ENCODE measurements at regions not wholly inside any gene's neighbourhood (a gene's known extent, or its start where the extent isn't known, plus 50 kb on each side); places are given as distances from the start of the nearest gene placed in this dataset.

- TF ChIP-seq, protein P1, sequence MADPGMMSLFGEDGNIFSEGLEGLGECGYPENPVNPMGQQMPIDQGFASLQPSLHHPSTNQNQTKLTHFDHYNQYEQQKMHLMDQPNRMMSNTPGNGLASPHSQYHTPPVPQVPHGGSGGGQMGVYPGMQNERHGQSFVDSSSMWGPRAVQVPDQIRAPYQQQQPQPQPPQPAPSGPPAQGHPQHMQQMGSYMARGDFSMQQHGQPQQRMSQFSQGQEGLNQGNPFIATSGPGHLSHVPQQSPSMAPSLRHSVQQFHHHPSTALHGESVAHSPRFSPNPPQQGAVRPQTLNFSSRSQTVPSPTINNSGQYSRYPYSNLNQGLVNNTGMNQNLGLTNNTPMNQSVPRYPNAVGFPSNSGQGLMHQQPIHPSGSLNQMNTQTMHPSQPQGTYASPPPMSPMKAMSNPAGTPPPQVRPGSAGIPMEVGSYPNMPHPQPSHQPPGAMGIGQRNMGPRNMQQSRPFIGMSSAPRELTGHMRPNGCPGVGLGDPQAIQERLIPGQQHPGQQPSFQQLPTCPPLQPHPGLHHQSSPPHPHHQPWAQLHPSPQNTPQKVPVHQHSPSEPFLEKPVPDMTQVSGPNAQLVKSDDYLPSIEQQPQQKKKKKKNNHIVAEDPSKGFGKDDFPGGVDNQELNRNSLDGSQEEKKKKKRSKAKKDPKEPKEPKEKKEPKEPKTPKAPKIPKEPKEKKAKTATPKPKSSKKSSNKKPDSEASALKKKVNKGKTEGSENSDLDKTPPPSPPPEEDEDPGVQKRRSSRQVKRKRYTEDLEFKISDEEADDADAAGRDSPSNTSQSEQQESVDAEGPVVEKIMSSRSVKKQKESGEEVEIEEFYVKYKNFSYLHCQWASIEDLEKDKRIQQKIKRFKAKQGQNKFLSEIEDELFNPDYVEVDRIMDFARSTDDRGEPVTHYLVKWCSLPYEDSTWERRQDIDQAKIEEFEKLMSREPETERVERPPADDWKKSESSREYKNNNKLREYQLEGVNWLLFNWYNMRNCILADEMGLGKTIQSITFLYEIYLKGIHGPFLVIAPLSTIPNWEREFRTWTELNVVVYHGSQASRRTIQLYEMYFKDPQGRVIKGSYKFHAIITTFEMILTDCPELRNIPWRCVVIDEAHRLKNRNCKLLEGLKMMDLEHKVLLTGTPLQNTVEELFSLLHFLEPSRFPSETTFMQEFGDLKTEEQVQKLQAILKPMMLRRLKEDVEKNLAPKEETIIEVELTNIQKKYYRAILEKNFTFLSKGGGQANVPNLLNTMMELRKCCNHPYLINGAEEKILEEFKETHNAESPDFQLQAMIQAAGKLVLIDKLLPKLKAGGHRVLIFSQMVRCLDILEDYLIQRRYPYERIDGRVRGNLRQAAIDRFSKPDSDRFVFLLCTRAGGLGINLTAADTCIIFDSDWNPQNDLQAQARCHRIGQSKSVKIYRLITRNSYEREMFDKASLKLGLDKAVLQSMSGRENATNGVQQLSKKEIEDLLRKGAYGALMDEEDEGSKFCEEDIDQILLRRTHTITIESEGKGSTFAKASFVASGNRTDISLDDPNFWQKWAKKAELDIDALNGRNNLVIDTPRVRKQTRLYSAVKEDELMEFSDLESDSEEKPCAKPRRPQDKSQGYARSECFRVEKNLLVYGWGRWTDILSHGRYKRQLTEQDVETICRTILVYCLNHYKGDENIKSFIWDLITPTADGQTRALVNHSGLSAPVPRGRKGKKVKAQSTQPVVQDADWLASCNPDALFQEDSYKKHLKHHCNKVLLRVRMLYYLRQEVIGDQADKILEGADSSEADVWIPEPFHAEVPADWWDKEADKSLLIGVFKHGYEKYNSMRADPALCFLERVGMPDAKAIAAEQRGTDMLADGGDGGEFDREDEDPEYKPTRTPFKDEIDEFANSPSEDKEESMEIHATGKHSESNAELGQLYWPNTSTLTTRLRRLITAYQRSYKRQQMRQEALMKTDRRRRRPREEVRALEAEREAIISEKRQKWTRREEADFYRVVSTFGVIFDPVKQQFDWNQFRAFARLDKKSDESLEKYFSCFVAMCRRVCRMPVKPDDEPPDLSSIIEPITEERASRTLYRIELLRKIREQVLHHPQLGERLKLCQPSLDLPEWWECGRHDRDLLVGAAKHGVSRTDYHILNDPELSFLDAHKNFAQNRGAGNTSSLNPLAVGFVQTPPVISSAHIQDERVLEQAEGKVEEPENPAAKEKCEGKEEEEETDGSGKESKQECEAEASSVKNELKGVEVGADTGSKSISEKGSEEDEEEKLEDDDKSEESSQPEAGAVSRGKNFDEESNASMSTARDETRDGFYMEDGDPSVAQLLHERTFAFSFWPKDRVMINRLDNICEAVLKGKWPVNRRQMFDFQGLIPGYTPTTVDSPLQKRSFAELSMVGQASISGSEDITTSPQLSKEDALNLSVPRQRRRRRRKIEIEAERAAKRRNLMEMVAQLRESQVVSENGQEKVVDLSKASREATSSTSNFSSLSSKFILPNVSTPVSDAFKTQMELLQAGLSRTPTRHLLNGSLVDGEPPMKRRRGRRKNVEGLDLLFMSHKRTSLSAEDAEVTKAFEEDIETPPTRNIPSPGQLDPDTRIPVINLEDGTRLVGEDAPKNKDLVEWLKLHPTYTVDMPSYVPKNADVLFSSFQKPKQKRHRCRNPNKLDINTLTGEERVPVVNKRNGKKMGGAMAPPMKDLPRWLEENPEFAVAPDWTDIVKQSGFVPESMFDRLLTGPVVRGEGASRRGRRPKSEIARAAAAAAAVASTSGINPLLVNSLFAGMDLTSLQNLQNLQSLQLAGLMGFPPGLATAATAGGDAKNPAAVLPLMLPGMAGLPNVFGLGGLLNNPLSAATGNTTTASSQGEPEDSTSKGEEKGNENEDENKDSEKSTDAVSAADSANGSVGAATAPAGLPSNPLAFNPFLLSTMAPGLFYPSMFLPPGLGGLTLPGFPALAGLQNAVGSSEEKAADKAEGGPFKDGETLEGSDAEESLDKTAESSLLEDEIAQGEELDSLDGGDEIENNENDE (IDR thresholded peaks at IDR 0.05; ENCODE audit: insufficient replicate concordance, low read length) = no peak
- TF ChIP-seq EGR1 (IDR thresholded peaks at IDR 0.05; ENCODE audit: borderline replicate concordance, low read depth, low read length) (no peak), HDAC2 (IDR thresholded peaks at IDR 0.05; ENCODE audit: borderline replicate concordance in 1 of 2, low read depth in 2 of 2, low read length in 2 of 2) (no peak), SUZ12 (IDR thresholded peaks at IDR 0.05; ENCODE audit: low read length) (no peak), SIRT6 (IDR thresholded peaks at IDR 0.05; ENCODE audit: low read length) (no peak), RFX5 (IDR thresholded peaks at IDR 0.05; ENCODE audit: borderline replicate concordance, low read depth, low read length) (no peak), BRCA1 (IDR thresholded peaks at IDR 0.05; ENCODE audit: low read depth, low read length) (no peak), ASH2L (IDR thresholded peaks at IDR 0.05; ENCODE audit: low read length) (no peak), BACH1 (IDR thresholded peaks at IDR 0.05; ENCODE audit: low read length) (no peak), EZH2 (IDR thresholded peaks at IDR 0.05; ENCODE audit: low read depth, low read length, severe bottlenecking) (no peak)
- TF ChIP-seq, protein P2, sequence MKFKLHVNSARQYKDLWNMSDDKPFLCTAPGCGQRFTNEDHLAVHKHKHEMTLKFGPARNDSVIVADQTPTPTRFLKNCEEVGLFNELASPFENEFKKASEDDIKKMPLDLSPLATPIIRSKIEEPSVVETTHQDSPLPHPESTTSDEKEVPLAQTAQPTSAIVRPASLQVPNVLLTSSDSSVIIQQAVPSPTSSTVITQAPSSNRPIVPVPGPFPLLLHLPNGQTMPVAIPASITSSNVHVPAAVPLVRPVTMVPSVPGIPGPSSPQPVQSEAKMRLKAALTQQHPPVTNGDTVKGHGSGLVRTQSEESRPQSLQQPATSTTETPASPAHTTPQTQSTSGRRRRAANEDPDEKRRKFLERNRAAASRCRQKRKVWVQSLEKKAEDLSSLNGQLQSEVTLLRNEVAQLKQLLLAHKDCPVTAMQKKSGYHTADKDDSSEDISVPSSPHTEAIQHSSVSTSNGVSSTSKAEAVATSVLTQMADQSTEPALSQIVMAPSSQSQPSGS (IDR thresholded peaks at IDR 0.05; ENCODE audit: low read length) = no peak
These were observed 2138.8 kb downstream of the PCDH7 start (continued) for GRCh38 chr4:32858971-32859370.
